Endodermal cell (in vitro differentiated cells): ENCODE measurements at regions not wholly inside any gene's neighbourhood (a gene's known extent, or its start where the extent isn't known, plus 50 kb on each side); places are given as distances from the start of the nearest gene placed in this dataset.

Experiments used
- DNase-seq: peaks from one replicate; pipeline ENCODE4 v3.0.0-alpha.2; 2017
- H3K27ac ChIP-seq: 2 replicates; pipeline ENCODE4 v1.5.1; 2013; ENCODE audit warnings: mild to moderate bottlenecking, low read depth, low read length, moderate library complexity
- H3K27me3 ChIP-seq: 2 replicates; pipeline ENCODE4 v1.6.1; 2013; ENCODE audit warnings: mild to moderate bottlenecking, low read length, moderate library complexity; ENCODE audit not compliant: insufficient read depth, control insufficient read depth, poor library complexity, severe bottlenecking
- H3K36me3 ChIP-seq: 2 replicates; pipeline ENCODE4 v1.7.0; 2013; ENCODE audit warnings: mild to moderate bottlenecking, low read length, moderate library complexity; ENCODE audit not compliant: control insufficient read depth, insufficient read depth
- H3K4me1 ChIP-seq: one replicate; pipeline ENCODE4 v1.7.0; 2013; ENCODE audit warnings: low read length; ENCODE audit not compliant: control insufficient read depth, insufficient read depth
- H3K4me3 ChIP-seq: 2 replicates; pipeline ENCODE4 v1.5.1; 2013; ENCODE audit warnings: mild to moderate bottlenecking, low read length, moderate library complexity
- H3K9ac ChIP-seq: 2 replicates; pipeline ENCODE4 v1.6.1; 2013; ENCODE audit warnings: mild to moderate bottlenecking, low read length, moderate library complexity; ENCODE audit not compliant: poor library complexity, severe bottlenecking; ENCODE audit errors: extremely low read depth
- H3K9me3 ChIP-seq: 2 replicates; pipeline ENCODE4 v1.6.1; 2013; ENCODE audit warnings: mild to moderate bottlenecking, low read length, moderate library complexity; ENCODE audit not compliant: control insufficient read depth
- H3K27ac Mint-ChIP-seq: 2 replicates; pipeline ENCODE4 v1.8.0; 2020; ENCODE audit warnings: mixed read lengths
- H3K27me3 Mint-ChIP-seq: 2 replicates; pipeline ENCODE4 v1.8.0; 2021; ENCODE audit warnings: mild to moderate bottlenecking, mixed read lengths; ENCODE audit not compliant: insufficient read depth
- H3K36me3 Mint-ChIP-seq: 2 replicates; pipeline ENCODE4 v1.8.0; 2020; ENCODE audit warnings: low read depth, mixed read lengths
- H3K4me1 Mint-ChIP-seq: 2 replicates; pipeline ENCODE4 v1.8.0; 2020; ENCODE audit warnings: mixed read lengths
- H3K4me3 Mint-ChIP-seq: 2 replicates; pipeline ENCODE4 v1.8.0; 2020; ENCODE audit warnings: mild to moderate bottlenecking, moderate library complexity, mixed read lengths
- H3K9me3 Mint-ChIP-seq: 2 replicates; pipeline ENCODE4 v1.8.0; 2020; ENCODE audit warnings: mild to moderate bottlenecking, mixed read lengths
- CTCF ChIP-seq: fragments of 200-600 bp; sonication (generic); conservative IDR thresholded peaks from 2 replicates; pipeline ENCODE4 v1.5.0; 2021; ENCODE audit warnings: antibody characterized with exemption, mild to moderate bottlenecking
- WGBS, 2 experiments: methylation state at CpG; one replicate each; pipeline versions ENCODE4 v1.1.5 to v1.1.7; 2013; ENCODE audit warnings: missing lambda C conversion rate in 2 of 2, mixed read lengths in 1 of 2; ENCODE audit not compliant: insufficient coverage in 1 of 2, insufficient read length in 1 of 2; 5-methylcytosine and 5-hydroxymethylcytosine counted together

GRCh38 chr14:71616013-71616412 lies 316.2 kb upstream of the RGS6 start:
- Histone ChIP-seq H3K4me1 (peaks cover 13% of the 10 kb centered on the region), H3K27ac (no peak overlapping the region), H3K9ac (no peak overlapping the region), H3K9me3 (no peaks in the 10 kb centered on the region), H3K36me3 (peaks cover 19% of the 10 kb centered on the region), H3K27me3 (no peaks in the 10 kb centered on the region), H3K4me3 (no peak overlapping the region)
- H3K27me3 Mint-ChIP-seq: no peaks in the 10 kb centered on the region
- no peak overlapping the region for H3K27ac Mint-ChIP-seq
- no peak for TF ChIP-seq CTCF
- H3K4me1 Mint-ChIP-seq: peaks cover 31% of the 10 kb centered on the region
- no peaks in the 10 kb centered on the region for H3K9me3 Mint-ChIP-seq
- no peak overlapping the region for H3K4me3 Mint-ChIP-seq
- 90 to 99% methylated on average over 2 of the region's 2 CpGs for WGBS, 2 experiments
- DNase-seq: no peak
- H3K36me3 Mint-ChIP-seq: peaks cover 12% of the 10 kb centered on the region

GRCh38 chr14:71618047-71618446 lies 314.2 kb upstream of the RGS6 start:
- DNase-seq: no peak
- Histone ChIP-seq H3K9ac (no peak overlapping the region), H3K4me1 (peaks cover 14% of the 10 kb centered on the region), H3K9me3 (no peaks in the 10 kb centered on the region), H3K4me3 (no peak overlapping the region), H3K27me3 (no peaks in the 10 kb centered on the region), H3K36me3 (peaks cover 23% of the 10 kb centered on the region), H3K27ac (no peak overlapping the region)
- Mint-ChIP-seq H3K4me1 (peaks cover 34% of the 10 kb centered on the region), H3K9me3 (no peaks in the 10 kb centered on the region), H3K4me3 (no peak overlapping the region), H3K27ac (no peak overlapping the region), H3K27me3 (no peaks in the 10 kb centered on the region), H3K36me3 (peaks cover 12% of the 10 kb centered on the region)
- 76 to 95% methylated on average over 2 to 3 of the region's 3 CpGs for WGBS, 2 experiments
- no peak for TF ChIP-seq CTCF

- Histone ChIP-seq H3K9me3 (no peaks in the 10 kb centered on the region), H3K4me3 (no peak overlapping the region), H3K9ac (no peak overlapping the region), H3K4me1 (peaks cover 14% of the 10 kb centered on the region), H3K27me3 (no peaks in the 10 kb centered on the region), H3K36me3 (peaks cover 27% of the 10 kb centered on the region), H3K27ac (no peak overlapping the region)
- Mint-ChIP-seq H3K4me1 (peaks cover 30% of the 10 kb centered on the region), H3K9me3 (no peaks in the 10 kb centered on the region), H3K27ac (no peak overlapping the region), H3K4me3 (no peak overlapping the region), H3K27me3 (no peaks in the 10 kb centered on the region), H3K36me3 (peaks cover 12% of the 10 kb centered on the region)
- no peak for DNase-seq
- no peak for TF ChIP-seq CTCF
- 98 to 100% methylated on average over 5 of the region's 5 CpGs for WGBS, 2 experiments
Observed at GRCh38 chr14:71618716-71619115, 313.5 kb upstream of the RGS6 start.
